IPS DF 6.9 (cell line): ENCODE measurements at regions not wholly inside any gene's neighbourhood (a gene's known extent, or its start where the extent isn't known, plus 50 kb on each side); places are given as distances from the start of the nearest gene placed in this dataset.

Experiments used
- DNase-seq: peaks from one replicate; pipeline ENCODE4 v3.0.0-alpha.2; 2013; ENCODE audit warnings: low read depth, low spot score
- H3K27ac ChIP-seq: one replicate; pipeline ENCODE4 v1.5.1; 2013; ENCODE audit warnings: low read length, control low read depth
- H3K27me3 ChIP-seq: 2 replicates; pipeline ENCODE4 v1.6.1; 2013; ENCODE audit warnings: mild to moderate bottlenecking, low read length; ENCODE audit not compliant: control insufficient read depth, insufficient read depth
- H3K36me3 ChIP-seq: 2 replicates; pipeline ENCODE4 v1.6.1; 2013; ENCODE audit warnings: low read length; ENCODE audit not compliant: control insufficient read depth, insufficient read depth
- H3K4me1 ChIP-seq: 2 replicates; pipeline ENCODE4 v1.6.1; 2013; ENCODE audit warnings: low read length; ENCODE audit not compliant: control insufficient read depth, insufficient read depth
- H3K4me3 ChIP-seq: 2 replicates; pipeline ENCODE4 v1.5.1; 2013; ENCODE audit warnings: mild to moderate bottlenecking, low read length
- H3K9me3 ChIP-seq: 2 replicates; pipeline ENCODE4 v1.6.1; 2013; ENCODE audit warnings: low read length, inconsistent platforms; ENCODE audit not compliant: control insufficient read depth, insufficient read depth
- WGBS: extraction: QIAGEN DNeasy Blood & Tissue Kit; methylation state at CpG from one replicate; pipeline ENCODE4 v1.1.7; 2013; ENCODE audit warnings: mixed read lengths, missing lambda C conversion rate; ENCODE audit not compliant: insufficient read length, insufficient coverage; 5-methylcytosine and 5-hydroxymethylcytosine counted together

- Histone ChIP-seq H3K27me3 (no peaks in the 10 kb centered on the region), H3K36me3 (no peaks in the 10 kb centered on the region), H3K27ac (no peak overlapping the region), H3K4me1 (no peaks in the 10 kb centered on the region), H3K9me3 (no peaks in the 10 kb centered on the region), H3K4me3 (no peak overlapping the region)
- DNase-seq, result no peak
- WGBS, result no CpG with 5 or more reads among the region's 20 CpGs
Observed at GRCh38 chr6:43921548-43922425, 151.8 kb downstream of the VEGFA start.

- no peaks in the 10 kb centered on the region for H3K4me1 ChIP-seq
- no CpG with 5 or more reads among the region's 9 CpGs for WGBS
- DNase-seq, result no peak
Observed at GRCh38 chr6:43921039-43921438, 151.0 kb downstream of the VEGFA start.

GRCh38 chr6:43919774-43920173 lies 149.8 kb downstream of the VEGFA start:
- Histone ChIP-seq H3K36me3 (no peaks in the 10 kb centered on the region), H3K4me3 (no peak overlapping the region), H3K9me3 (no peaks in the 10 kb centered on the region), H3K27me3 (no peaks in the 10 kb centered on the region), H3K27ac (no peak overlapping the region), H3K4me1 (no peaks in the 10 kb centered on the region)
- DNase-seq, result no peak
- 99% methylated on average over 2 of the region's 2 CpGs for WGBS

More at GRCh38 chr6:43921039-43921438, 151.0 kb downstream of the VEGFA start:
- H3K4me3 ChIP-seq, result no peak overlapping the region
- H3K27me3 ChIP-seq, result no peaks in the 10 kb centered on the region
- H3K36me3 ChIP-seq, result no peaks in the 10 kb centered on the region
- no peaks in the 10 kb centered on the region for H3K9me3 ChIP-seq
- no peak overlapping the region for H3K27ac ChIP-seq

GRCh38 chr6:43917878-43918382 lies 147.9 kb downstream of the VEGFA start:
- Histone ChIP-seq H3K27me3 (no peaks in the 10 kb centered on the region), H3K9me3 (no peaks in the 10 kb centered on the region), H3K4me3 (no peak overlapping the region), H3K36me3 (no peaks in the 10 kb centered on the region), H3K27ac (no peak overlapping the region), H3K4me1 (no peaks in the 10 kb centered on the region; the same call in 1 of the 2 replicates)
- DNase-seq, result no peak
- WGBS, result no CpG with 5 or more reads among the region's 6 CpGs

GRCh38 chr6:43916924-43917877 lies 147.2 kb downstream of the VEGFA start:
- DNase-seq, result no peak
- no peaks in the 10 kb centered on the region for H3K27me3 ChIP-seq
- WGBS, result no CpG with 5 or more reads among the region's 12 CpGs

GRCh38 chr6:43915986-43916923 lies 146.2 kb downstream of the VEGFA start:
- H3K27ac ChIP-seq, result no peak overlapping the region
- H3K27me3 ChIP-seq, result no peaks in the 10 kb centered on the region
- WGBS, result no CpG with 5 or more reads among the region's 8 CpGs
- peaks cover 2% of the 10 kb centered on the region for H3K4me1 ChIP-seq
- no peaks in the 10 kb centered on the region for H3K9me3 ChIP-seq
- H3K4me3 ChIP-seq, result no peak overlapping the region
- DNase-seq, result no peak
- no peaks in the 10 kb centered on the region for H3K36me3 ChIP-seq

More at GRCh38 chr6:43916924-43917877, 147.2 kb downstream of the VEGFA start:
- Histone ChIP-seq H3K4me1 (no peaks in the 10 kb centered on the region; the same call in 1 of the 2 replicates), H3K27ac (no peak overlapping the region), H3K36me3 (no peaks in the 10 kb centered on the region), H3K4me3 (no peak overlapping the region), H3K9me3 (no peaks in the 10 kb centered on the region)

- Histone ChIP-seq H3K9me3 (no peaks in the 10 kb centered on the region), H3K27me3 (no peaks in the 10 kb centered on the region), H3K36me3 (no peaks in the 10 kb centered on the region), H3K4me1 (peaks cover 4% of the 10 kb centered on the region), H3K27ac (no peak overlapping the region), H3K4me3 (no peak overlapping the region)
- DNase-seq, result no peak
- no CpG with 5 or more reads among the region's 7 CpGs for WGBS
Observed at GRCh38 chr6:43915208-43915869, 145.3 kb downstream of the VEGFA start.

GRCh38 chr6:43914272-43915147 lies 144.5 kb downstream of the VEGFA start:
- no peaks in the 10 kb centered on the region for H3K27me3 ChIP-seq
- no peak for DNase-seq
- H3K4me1 ChIP-seq, result peaks cover 6% of the 10 kb centered on the region
- no peak overlapping the region for H3K4me3 ChIP-seq
- no peaks in the 10 kb centered on the region for H3K9me3 ChIP-seq
- WGBS, result no CpG with 5 or more reads among the region's 11 CpGs
- H3K27ac ChIP-seq, result no peak overlapping the region
- H3K36me3 ChIP-seq, result no peaks in the 10 kb centered on the region
